ENCODE measurements at regions not wholly inside any gene's neighbourhood (a gene's known extent, or its start where the extent isn't known, plus 50 kb on each side); places are given as distances from the start of the nearest gene placed in this dataset.

GRCh38 chr14:101406921-101407320 lies 154.4 kb upstream of the DIO3 start:
- Histone ChIP-seq H3K36me3 (ENCODE audit: control insufficient read depth, insufficient read depth, low read length) (no peaks in the 10 kb centered on the region), H3K4me1 (ENCODE audit: control insufficient read depth, insufficient read depth, low read length) (no peaks in the 10 kb centered on the region), H3K9me3 (ENCODE audit: control insufficient read depth, insufficient read depth, low read length) (no peaks in the 10 kb centered on the region), H3K4me3 (ENCODE audit: low read length) (no peak overlapping the region), H3K27me3 (ENCODE audit: control insufficient read depth, insufficient read depth, low read length) (no peaks in the 10 kb centered on the region), H3K27ac (ENCODE audit: low read length) (no peak overlapping the region)
- no peak for DNase-seq (ENCODE audit: low read depth, low spot score)
- no CpG with 5 or more reads among the region's 7 CpGs for WGBS (ENCODE audit: insufficient coverage, insufficient read length)

- H3K9me3 ChIP-seq (ENCODE audit: control insufficient read depth, insufficient read depth, low read length) = no peaks in the 10 kb centered on the region
- no peaks in the 10 kb centered on the region for H3K27me3 ChIP-seq (ENCODE audit: control insufficient read depth, insufficient read depth, low read length)
- DNase-seq (ENCODE audit: low read depth, low spot score) = no peak
- H3K4me1 ChIP-seq (ENCODE audit: control insufficient read depth, insufficient read depth, low read length) = no peaks in the 10 kb centered on the region
- no CpG with 5 or more reads among the region's 8 CpGs for WGBS (ENCODE audit: insufficient coverage, insufficient read length)
- no peaks in the 10 kb centered on the region for H3K36me3 ChIP-seq (ENCODE audit: control insufficient read depth, insufficient read depth, low read length)
- H3K4me3 ChIP-seq (ENCODE audit: low read length) = no peak overlapping the region
- no peak overlapping the region for H3K27ac ChIP-seq (ENCODE audit: low read length)
Measured at GRCh38 chr14:101407328-101407727, 154.0 kb upstream of the DIO3 start.

GRCh38 chr14:101408077-101408831 lies 153.0 kb upstream of the DIO3 start:
- Histone ChIP-seq H3K27me3 (ENCODE audit: control insufficient read depth, insufficient read depth, low read length) (no peaks in the 10 kb centered on the region), H3K36me3 (ENCODE audit: control insufficient read depth, insufficient read depth, low read length) (no peaks in the 10 kb centered on the region), H3K9me3 (ENCODE audit: control insufficient read depth, insufficient read depth, low read length) (no peaks in the 10 kb centered on the region), H3K27ac (ENCODE audit: low read length) (no peak overlapping the region), H3K4me3 (ENCODE audit: low read length) (no peak overlapping the region), H3K4me1 (ENCODE audit: control insufficient read depth, insufficient read depth, low read length) (no peaks in the 10 kb centered on the region)
- no CpG with 5 or more reads among the region's 20 CpGs for WGBS (ENCODE audit: insufficient coverage, insufficient read length)
- no peak for DNase-seq (ENCODE audit: low read depth, low spot score)

GRCh38 chr14:101409006-101409543 lies 152.2 kb upstream of the DIO3 start:
- H3K36me3 ChIP-seq (ENCODE audit: control insufficient read depth, insufficient read depth, low read length) = no peaks in the 10 kb centered on the region
- no peaks in the 10 kb centered on the region for H3K9me3 ChIP-seq (ENCODE audit: control insufficient read depth, insufficient read depth, low read length)
- H3K4me3 ChIP-seq (ENCODE audit: low read length) = no peak overlapping the region
- no CpG with 5 or more reads among the region's 19 CpGs for WGBS (ENCODE audit: insufficient coverage, insufficient read length)
- H3K27me3 ChIP-seq (ENCODE audit: control insufficient read depth, insufficient read depth, low read length) = no peaks in the 10 kb centered on the region
- H3K27ac ChIP-seq (ENCODE audit: low read length) = no peak overlapping the region
- DNase-seq (ENCODE audit: low read depth, low spot score) = no peak
- H3K4me1 ChIP-seq (ENCODE audit: control insufficient read depth, insufficient read depth, low read length) = no peaks in the 10 kb centered on the region

- Histone ChIP-seq H3K9me3 (ENCODE audit: control insufficient read depth, insufficient read depth, low read length) (no peaks in the 10 kb centered on the region), H3K27ac (ENCODE audit: low read length) (no peak overlapping the region), H3K4me3 (ENCODE audit: low read length) (no peak overlapping the region), H3K36me3 (ENCODE audit: control insufficient read depth, insufficient read depth, low read length) (no peaks in the 10 kb centered on the region), H3K27me3 (ENCODE audit: control insufficient read depth, insufficient read depth, low read length) (no peaks in the 10 kb centered on the region), H3K4me1 (ENCODE audit: control insufficient read depth, insufficient read depth, low read length) (no peaks in the 10 kb centered on the region)
- DNase-seq (ENCODE audit: low read depth, low spot score) = no peak
- no CpG with 5 or more reads among the region's 5 CpGs for WGBS (ENCODE audit: insufficient coverage, insufficient read length)
Measured at GRCh38 chr14:101410126-101410525, 151.2 kb upstream of the DIO3 start.

GRCh38 chr14:101411151-101411550 lies 150.1 kb upstream of the DIO3 start:
- Histone ChIP-seq H3K4me3 (ENCODE audit: low read length) (no peak overlapping the region), H3K4me1 (ENCODE audit: control insufficient read depth, insufficient read depth, low read length) (no peaks in the 10 kb centered on the region), H3K36me3 (ENCODE audit: control insufficient read depth, insufficient read depth, low read length) (no peaks in the 10 kb centered on the region), H3K9me3 (ENCODE audit: control insufficient read depth, insufficient read depth, low read length) (no peaks in the 10 kb centered on the region), H3K27ac (ENCODE audit: low read length) (no peak overlapping the region), H3K27me3 (ENCODE audit: control insufficient read depth, insufficient read depth, low read length) (no peaks in the 10 kb centered on the region)
- WGBS (ENCODE audit: insufficient coverage, insufficient read length) = no CpG with 5 or more reads among the region's 9 CpGs
- no peak for DNase-seq (ENCODE audit: low read depth, low spot score)

GRCh38 chr14:101411779-101412178 lies 149.5 kb upstream of the DIO3 start:
- Histone ChIP-seq H3K4me1 (ENCODE audit: control insufficient read depth, insufficient read depth, low read length) (no peaks in the 10 kb centered on the region), H3K9me3 (ENCODE audit: control insufficient read depth, insufficient read depth, low read length) (no peaks in the 10 kb centered on the region), H3K36me3 (ENCODE audit: control insufficient read depth, insufficient read depth, low read length) (no peaks in the 10 kb centered on the region), H3K4me3 (ENCODE audit: low read length) (no peak overlapping the region), H3K27me3 (ENCODE audit: control insufficient read depth, insufficient read depth, low read length) (no peaks in the 10 kb centered on the region), H3K27ac (ENCODE audit: low read length) (no peak overlapping the region)
- no peak for DNase-seq (ENCODE audit: low read depth, low spot score)
- WGBS (ENCODE audit: insufficient coverage, insufficient read length) = no CpG with 5 or more reads among the region's 10 CpGs

GRCh38 chr14:101412739-101413138 lies 148.6 kb upstream of the DIO3 start:
- Histone ChIP-seq H3K27ac (ENCODE audit: low read length) (no peak overlapping the region), H3K27me3 (ENCODE audit: control insufficient read depth, insufficient read depth, low read length) (no peaks in the 10 kb centered on the region), H3K36me3 (ENCODE audit: control insufficient read depth, insufficient read depth, low read length) (no peaks in the 10 kb centered on the region), H3K9me3 (ENCODE audit: control insufficient read depth, insufficient read depth, low read length) (no peaks in the 10 kb centered on the region), H3K4me1 (ENCODE audit: control insufficient read depth, insufficient read depth, low read length) (no peaks in the 10 kb centered on the region), H3K4me3 (ENCODE audit: low read length) (no peak overlapping the region)
- no CpG with 5 or more reads among the region's 5 CpGs for WGBS (ENCODE audit: insufficient coverage, insufficient read length)
- no peak for DNase-seq (ENCODE audit: low read depth, low spot score)

GRCh38 chr14:101417434-101417833 lies 143.9 kb upstream of the DIO3 start:
- no CpG with 5 or more reads among the region's 1 CpG for WGBS (ENCODE audit: insufficient coverage, insufficient read length)
- no peaks in the 10 kb centered on the region for H3K36me3 ChIP-seq (ENCODE audit: control insufficient read depth, insufficient read depth, low read length)
- H3K4me1 ChIP-seq (ENCODE audit: control insufficient read depth, insufficient read depth, low read length) = no peaks in the 10 kb centered on the region
- H3K4me3 ChIP-seq (ENCODE audit: low read length) = no peak overlapping the region
- no peak for DNase-seq (ENCODE audit: low read depth, low spot score)
- H3K27ac ChIP-seq (ENCODE audit: low read length) = no peak overlapping the region
- H3K27me3 ChIP-seq (ENCODE audit: control insufficient read depth, insufficient read depth, low read length) = no peaks in the 10 kb centered on the region
- H3K9me3 ChIP-seq (ENCODE audit: control insufficient read depth, insufficient read depth, low read length) = no peaks in the 10 kb centered on the region

- no peak for DNase-seq (ENCODE audit: low read depth, low spot score)
- H3K27ac ChIP-seq (ENCODE audit: low read length) = no peak overlapping the region
- no peaks in the 10 kb centered on the region for H3K27me3 ChIP-seq (ENCODE audit: control insufficient read depth, insufficient read depth, low read length)
- H3K4me3 ChIP-seq (ENCODE audit: low read length) = no peak overlapping the region
- no peaks in the 10 kb centered on the region for H3K9me3 ChIP-seq (ENCODE audit: control insufficient read depth, insufficient read depth, low read length)
- H3K4me1 ChIP-seq (ENCODE audit: control insufficient read depth, insufficient read depth, low read length) = no peaks in the 10 kb centered on the region
- WGBS (ENCODE audit: insufficient coverage, insufficient read length) = no CpG with 5 or more reads among the region's 1 CpG
- no peaks in the 10 kb centered on the region for H3K36me3 ChIP-seq (ENCODE audit: control insufficient read depth, insufficient read depth, low read length)
Measured at GRCh38 chr14:101418601-101419000, 142.7 kb upstream of the DIO3 start.

- no CpG with 5 or more reads among the region's 3 CpGs for WGBS (ENCODE audit: insufficient coverage, insufficient read length)
- Histone ChIP-seq H3K4me3 (ENCODE audit: low read length) (no peak overlapping the region), H3K27ac (ENCODE audit: low read length) (no peak overlapping the region), H3K9me3 (ENCODE audit: control insufficient read depth, insufficient read depth, low read length) (no peaks in the 10 kb centered on the region), H3K36me3 (ENCODE audit: control insufficient read depth, insufficient read depth, low read length) (no peaks in the 10 kb centered on the region), H3K27me3 (ENCODE audit: control insufficient read depth, insufficient read depth, low read length) (no peaks in the 10 kb centered on the region), H3K4me1 (ENCODE audit: control insufficient read depth, insufficient read depth, low read length) (no peaks in the 10 kb centered on the region)
- DNase-seq (ENCODE audit: low read depth, low spot score) = no peak
Measured at GRCh38 chr14:101426466-101426865, 134.8 kb upstream of the DIO3 start.
